AG04450 (cell line): ENCODE measurements at regions not wholly inside any gene's neighbourhood (a gene's known extent, or its start where the extent isn't known, plus 50 kb on each side); places are given as distances from the start of the nearest gene placed in this dataset.

Source experiments
- CTCF ChIA-PET: fragments of 300-600, 350-600 bp; formaldehyde crosslinking; extraction: SDS; loops from one replicate; lab custom pipeline; 2022; ENCODE audit warnings: antibody characterized with exemption, inconsistent platforms; lab: Charles Lee
- POLR2A ChIA-PET: fragments of 350-600 bp; formaldehyde crosslinking; extraction: SDS; loops from one replicate; lab custom pipeline; 2021; ENCODE audit warnings: antibody characterized with exemption, inconsistent platforms; lab: Yijun Ruan, JAX
- DNase-seq: peaks from one replicate; pipeline ENCODE4 v3.0.0-alpha.2; 2011; ENCODE audit warnings: low read depth, low spot score
- H3K27ac ChIP-seq: one replicate; pipeline ENCODE4 v1.5.1; 2012; ENCODE audit warnings: low read depth, low read length, control low read depth
- H3K27me3 ChIP-seq: one replicate; pipeline ENCODE4 v1.6.0; 2012; ENCODE audit warnings: low read length; ENCODE audit not compliant: control insufficient read depth, insufficient read depth
- H3K4me3 ChIP-seq: 2 replicates; pipeline ENCODE4 v1.5.1; 2011; ENCODE audit warnings: mild to moderate bottlenecking, low read depth, low read length, control low read depth
- H3K9me3 ChIP-seq: 2 replicates; pipeline ENCODE4 v1.5.1; 2012; ENCODE audit warnings: low read length; ENCODE audit not compliant: control insufficient read depth, insufficient read depth
- CTCF ChIP-seq: IDR thresholded peaks from 2 replicates; pipeline ENCODE4 v1.5.1; 2011; ENCODE audit warnings: low read depth, low read length, control low read depth, inconsistent platforms

GRCh38 chr7:126166645-126167044 is 1086.1 kb downstream of the GRM8 start:
- Histone ChIP-seq H3K9me3 (no peaks in the 10 kb centered on the region), H3K27me3 (no peaks in the 10 kb centered on the region), H3K4me3 (no peak overlapping the region), H3K27ac (no peak overlapping the region)
- no peak for DNase-seq
- ChIA-PET CTCF (no interaction called here), POLR2A (no interaction called here)
- no peak for TF ChIP-seq CTCF

- Histone ChIP-seq H3K4me3 (no peak overlapping the region), H3K9me3 (no peaks in the 10 kb centered on the region), H3K27ac (no peak overlapping the region), H3K27me3 (no peaks in the 10 kb centered on the region)
- no peak for DNase-seq
- ChIA-PET POLR2A (no interaction called here), CTCF (no interaction called here)
- TF ChIP-seq CTCF, result no peak
These were observed 1089.1 kb downstream of the GRM8 start for GRCh38 chr7:126163647-126164046.

- Histone ChIP-seq H3K27me3 (no peaks in the 10 kb centered on the region), H3K4me3 (no peak overlapping the region), H3K27ac (no peak overlapping the region), H3K9me3 (peaks cover 6% of the 10 kb centered on the region; the same call in 1 of the 2 replicates)
- CTCF ChIA-PET, result no interaction called here
- TF ChIP-seq CTCF, result no peak
- POLR2A ChIA-PET, result no interaction called here
- no peak for DNase-seq
These were observed 1095.3 kb downstream of the GRM8 start for GRCh38 chr7:126157391-126157790.

- H3K4me3 ChIP-seq, result no peak overlapping the region
- TF ChIP-seq CTCF, result no peak
- H3K27ac ChIP-seq, result no peak overlapping the region
- peaks cover 9% of the 10 kb centered on the region for H3K9me3 ChIP-seq
- no peak for DNase-seq
- no peaks in the 10 kb centered on the region for H3K27me3 ChIP-seq
- ChIA-PET CTCF (no interaction called here), POLR2A (no interaction called here)
These were observed 1102.3 kb downstream of the GRM8 start for GRCh38 chr7:126150278-126150958.

GRCh38 chr7:126140858-126141466 is 1111.8 kb downstream of the GRM8 start:
- no peak for TF ChIP-seq CTCF
- Histone ChIP-seq H3K4me3 (no peak overlapping the region), H3K27ac (no peak overlapping the region), H3K27me3 (no peaks in the 10 kb centered on the region), H3K9me3 (no peaks in the 10 kb centered on the region)
- CTCF ChIA-PET, result no interaction called here
- POLR2A ChIA-PET, result no interaction called here
- no peak for DNase-seq
